MM.1S (cell line): ENCODE measurements at regions not wholly inside any gene's neighbourhood (a gene's known extent, or its start where the extent isn't known, plus 50 kb on each side); places are given as distances from the start of the nearest gene placed in this dataset.

ENCODE experiments used
- CTCF ChIP-seq: fragments of 300-600 bp; sonication (generic); IDR thresholded peaks from 2 replicates; pipeline ENCODE4 v1.5.1; 2016; ENCODE audit warnings: antibody characterized with exemption, low read length, mixed read lengths
- EZH2 ChIP-seq: fragments of 300-600 bp; sonication (generic); optimal IDR thresholded peaks from 2 replicates; pipeline ENCODE3; 2017; ENCODE audit warnings: low read depth, mild to moderate bottlenecking, antibody characterized with exemption, low read length, mixed read lengths
- EZH2phosphoT487 ChIP-seq: fragments of 300-600 bp; sonication (generic); IDR thresholded peaks from 2 replicates; pipeline ENCODE4 v1.6.1; 2018; ENCODE audit warnings: antibody characterized with exemption, low read length

- no peak for TF ChIP-seq CTCF
- no peak for TF ChIP-seq EZH2
- no peak for TF ChIP-seq EZH2phosphoT487
These were observed 88.7 kb upstream of the BMP5 start for GRCh38 chr6:55964136-55964535.
